Activated CD4-positive, CD25-positive, alpha-beta regulatory T cell treated with anti-CD3 and anti-CD28 coated beads, Interleukin-2, amount 50 U/mL, for 24 hours (primary cell): ENCODE measurements at regions not wholly inside any gene's neighbourhood (a gene's known extent, or its start where the extent isn't known, plus 50 kb on each side); places are given as distances from the start of the nearest gene placed in this dataset.

ENCODE experiments used
- ATAC-seq, 2 donors: fragments of 150-1000 bp; cut with Tn5 transposase; one replicate each; pipeline ENCODE4 v1.10.0; 2021; ENCODE audit warnings: mild to moderate bottlenecking in 1 of 2, moderate library complexity in 1 of 2

DNA sequence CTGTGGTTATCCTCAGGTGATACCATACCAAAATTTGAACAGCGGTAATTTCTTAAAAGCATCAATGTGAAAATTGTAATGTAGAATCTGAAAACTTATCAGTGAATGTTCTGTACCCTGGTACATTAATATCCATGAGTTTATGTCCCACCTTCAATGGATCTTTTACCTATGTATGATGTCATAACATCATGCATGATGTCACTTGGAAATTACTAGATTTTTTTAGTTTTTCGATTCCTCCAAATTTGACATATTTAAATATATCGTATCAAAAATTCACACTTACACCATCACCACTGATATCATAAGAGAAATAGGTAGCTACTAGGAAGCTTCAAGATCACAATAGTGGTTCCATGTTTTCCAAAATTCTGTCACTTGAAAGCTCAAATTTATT lies 95.0 kb upstream of the AKR1E2 start:
- no peak for ATAC-seq

DNA sequence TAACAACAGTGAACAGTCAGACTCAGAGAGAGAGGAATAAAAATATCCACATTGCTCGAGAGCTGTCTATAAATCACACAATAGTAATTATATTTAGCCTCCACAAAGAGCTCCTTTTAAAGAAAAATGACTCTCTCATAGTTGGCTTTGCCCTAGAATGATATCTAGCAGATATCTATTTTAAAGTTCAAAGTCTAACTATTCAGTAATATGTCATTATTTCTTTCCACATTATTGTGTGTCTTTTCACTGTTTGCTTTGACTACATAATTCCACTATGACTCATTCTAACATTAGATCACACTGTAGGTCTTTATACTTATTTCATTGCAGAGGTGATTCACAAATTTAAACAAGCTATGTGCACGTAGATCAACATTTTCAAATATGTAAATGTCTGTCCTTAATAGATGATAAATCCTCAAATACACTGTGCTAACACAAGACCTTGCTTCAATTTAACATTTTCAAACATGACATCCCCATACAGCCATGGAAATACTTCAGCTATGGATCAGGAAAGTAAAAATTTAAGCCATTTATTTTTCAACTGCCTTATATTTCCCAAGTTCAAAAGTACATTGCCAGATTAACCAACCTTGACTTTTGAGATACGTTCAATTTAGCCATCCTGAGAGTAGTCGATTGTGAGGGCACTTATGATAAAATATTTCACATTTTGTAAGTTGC lies 99.9 kb upstream of the AKR1E2 start:
- peak; percentile 93 to 95 for ATAC-seq

DNA sequence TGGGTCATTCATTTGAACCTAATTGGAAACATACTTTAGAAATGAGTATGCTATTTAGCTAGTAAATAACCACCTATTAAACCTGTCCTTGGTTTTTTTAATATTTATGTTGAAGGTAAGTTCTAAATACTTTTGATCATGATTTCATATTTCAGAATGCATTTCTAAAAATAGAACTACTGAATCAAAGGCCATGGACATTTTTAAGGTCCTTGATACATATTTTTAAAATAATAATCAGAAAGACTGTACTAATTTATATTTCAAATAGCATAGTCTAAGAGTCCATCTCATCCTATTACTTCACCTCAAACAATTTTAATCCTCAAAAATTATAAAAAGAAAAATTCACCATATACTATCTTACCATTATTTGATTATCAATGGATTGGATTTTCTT lies 102.1 kb upstream of the AKR1E2 start:
- no peak for ATAC-seq

DNA sequence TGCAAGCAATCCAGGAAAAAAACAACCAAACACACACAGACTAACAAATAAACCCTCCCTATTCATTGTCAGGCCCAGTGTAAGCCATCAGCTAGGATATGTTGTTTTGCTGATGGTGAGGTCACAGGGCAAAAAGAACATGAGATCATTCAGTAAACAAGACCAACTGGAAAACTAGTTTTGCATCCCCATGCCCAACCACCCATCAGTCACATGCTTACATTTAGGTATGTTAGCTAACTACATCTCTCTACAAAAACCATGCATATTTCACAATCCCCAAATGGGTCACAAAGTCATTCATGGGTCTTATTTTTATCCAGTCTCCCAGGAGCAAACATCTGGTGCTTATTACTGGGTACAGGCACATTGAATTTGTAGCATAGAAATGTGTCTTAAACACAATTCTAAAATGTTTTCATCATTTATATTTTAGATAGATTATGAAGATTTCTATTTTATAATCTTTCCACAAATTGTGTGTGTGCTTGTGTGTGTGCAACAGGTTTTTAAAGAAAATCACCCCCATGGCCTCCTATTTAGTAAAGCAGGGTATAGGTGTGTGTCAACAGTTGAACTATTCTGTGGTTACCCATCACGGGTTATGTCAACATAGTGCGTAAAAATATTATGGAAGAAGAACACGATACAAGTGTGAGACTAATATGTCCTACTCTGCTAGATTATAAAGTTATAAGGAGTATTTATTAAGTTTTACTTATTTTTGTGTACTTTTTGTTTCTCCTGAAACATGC lies 103.8 kb upstream of the AKR1E2 start:
- ATAC-seq = no peak

DNA sequence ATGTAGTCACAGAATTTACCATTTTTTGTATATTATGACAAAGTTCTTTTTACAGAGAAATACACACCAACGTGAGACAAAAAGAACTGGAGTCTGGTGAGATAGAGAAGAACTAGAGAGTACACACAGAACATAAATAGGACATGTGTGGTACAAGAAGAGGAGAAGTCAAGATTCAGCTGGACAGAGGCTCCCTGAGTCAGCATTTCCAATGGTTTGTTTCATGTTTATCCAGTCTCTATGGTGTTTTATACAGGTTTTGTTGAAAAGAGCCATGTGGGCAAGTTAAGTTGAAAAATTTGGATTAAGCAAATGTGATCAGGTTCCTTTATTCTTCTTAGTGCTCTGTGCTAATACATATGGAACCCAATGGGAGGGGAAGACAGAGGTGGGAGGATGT lies 105.5 kb upstream of the AKR1E2 start:
- no peak for ATAC-seq

DNA sequence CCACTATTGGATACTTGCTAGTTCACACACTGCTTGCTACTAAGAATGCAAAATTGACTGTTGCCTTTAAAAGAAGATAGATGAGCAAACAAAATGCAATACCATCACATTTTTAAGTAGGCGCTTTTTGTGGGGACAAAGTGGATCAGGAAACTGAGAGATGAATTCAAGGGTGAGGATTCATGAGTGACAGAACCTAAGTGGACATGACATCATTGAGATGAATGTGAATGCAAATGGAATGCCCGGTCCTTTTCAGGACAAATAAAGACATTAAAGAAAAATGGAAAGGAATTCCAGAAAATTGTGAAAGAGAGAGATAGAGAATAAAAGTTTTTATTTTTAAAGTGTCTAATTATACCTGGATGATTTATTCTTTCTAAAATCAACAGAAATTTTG lies 106.3 kb upstream of the AKR1E2 start:
- no peak for ATAC-seq

DNA sequence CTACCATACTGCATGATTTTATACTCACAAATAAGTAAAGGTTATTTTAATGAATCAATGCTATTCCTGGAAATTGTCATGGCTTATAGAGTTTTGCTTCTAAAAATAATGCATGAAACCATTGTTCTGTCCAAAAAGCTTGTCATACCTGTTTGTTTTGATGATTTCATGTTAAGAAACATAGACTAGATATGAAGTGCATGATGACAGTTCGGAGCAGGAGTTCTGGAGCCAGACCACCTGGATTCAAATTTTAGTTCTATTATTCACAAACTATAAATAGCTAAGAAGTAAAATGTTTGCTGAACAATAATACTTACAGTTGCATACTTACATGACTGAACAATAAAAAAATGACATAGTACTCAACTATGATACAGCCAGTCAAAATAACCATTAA lies 107.0 kb upstream of the AKR1E2 start:
- peak; percentile 55 to 76 for ATAC-seq

DNA sequence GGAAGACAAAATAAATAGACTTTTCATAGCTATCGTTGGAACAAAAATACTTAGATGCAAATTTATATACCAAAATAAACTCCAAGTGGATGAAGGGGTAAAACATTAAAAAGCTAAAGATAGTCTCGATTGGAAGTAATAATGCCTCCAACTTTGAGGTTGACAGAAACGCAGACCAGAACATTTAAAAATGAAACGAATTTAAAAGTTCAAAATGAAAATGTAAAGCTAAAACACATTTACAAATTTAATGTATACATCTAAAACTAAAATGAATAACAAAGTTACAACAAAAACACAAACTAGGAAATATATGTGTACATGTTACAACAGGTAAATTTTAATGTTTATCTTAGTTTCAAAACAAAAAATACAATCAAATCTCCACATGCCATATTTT lies 107.5 kb upstream of the AKR1E2 start:
- ATAC-seq = no peak

DNA sequence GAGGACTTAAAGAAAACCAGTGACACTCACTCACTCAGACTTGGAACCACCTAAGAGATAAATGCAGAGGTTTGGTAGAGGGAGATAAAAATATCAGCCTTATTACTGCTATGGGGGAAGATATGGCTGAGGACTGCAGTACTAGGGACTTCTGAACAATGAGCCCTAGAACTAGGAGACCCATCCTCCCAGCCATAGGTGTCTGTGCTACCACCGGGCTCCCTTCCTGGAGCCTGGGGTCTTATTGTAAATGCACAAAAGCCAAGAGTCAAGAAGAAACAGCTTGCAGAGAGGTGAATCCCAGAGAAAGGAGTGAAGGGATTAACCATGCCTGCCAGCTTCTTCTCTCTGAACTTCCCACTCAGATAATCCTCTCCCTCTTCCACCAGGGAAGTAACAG lies 108.3 kb upstream of the AKR1E2 start:
- no peak for ATAC-seq

DNA sequence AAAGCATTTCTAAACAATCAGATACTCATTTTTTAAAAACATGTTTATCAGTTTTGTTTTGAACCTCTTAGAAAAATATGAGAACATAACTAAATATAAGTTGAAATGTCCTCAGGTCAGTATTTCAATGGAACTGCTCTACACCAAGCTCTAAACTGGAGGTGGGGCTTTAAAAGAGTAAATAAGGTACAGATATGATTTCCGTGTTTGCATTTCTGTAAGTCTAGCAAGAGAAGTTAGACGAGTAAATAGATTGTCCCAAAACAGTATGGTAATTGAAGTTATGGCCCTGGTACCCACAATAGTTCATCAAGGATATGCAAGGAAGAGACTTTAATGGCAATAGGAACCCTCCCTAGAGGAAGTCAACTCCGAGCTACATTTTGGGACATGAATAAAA lies 115.1 kb upstream of the AKR1E2 start:
- ATAC-seq = no peak

DNA sequence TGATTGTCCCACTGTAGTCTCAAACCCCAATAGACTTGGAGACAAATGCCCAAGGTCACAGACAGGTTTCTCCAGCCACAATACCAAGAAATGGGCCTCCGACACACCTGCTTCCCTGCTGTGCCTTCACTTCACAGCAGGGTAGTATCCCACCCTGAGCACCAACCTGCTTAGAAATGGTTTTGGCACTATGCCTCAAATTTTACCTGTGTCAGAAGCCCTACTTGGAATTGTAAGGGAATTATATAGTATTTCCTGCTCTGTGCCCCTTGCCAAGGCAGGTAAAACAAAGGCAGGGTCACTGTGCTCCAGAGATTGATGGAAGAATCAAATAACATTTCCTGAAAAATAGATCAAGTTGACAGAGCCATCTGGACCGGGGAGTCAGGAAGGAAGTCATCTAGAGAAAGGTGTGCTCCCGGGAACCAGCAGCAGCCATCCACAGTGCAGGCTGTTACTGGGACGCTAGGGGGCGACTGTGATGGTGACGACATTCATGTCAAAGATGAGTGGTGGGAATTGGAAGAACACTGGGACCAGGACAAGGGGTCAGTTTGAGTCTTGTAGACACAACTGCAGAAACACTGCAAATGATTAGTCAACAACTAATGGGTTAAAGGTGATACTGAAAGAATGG lies 117.8 kb upstream of the AKR1E2 start:
- no peak for ATAC-seq

DNA sequence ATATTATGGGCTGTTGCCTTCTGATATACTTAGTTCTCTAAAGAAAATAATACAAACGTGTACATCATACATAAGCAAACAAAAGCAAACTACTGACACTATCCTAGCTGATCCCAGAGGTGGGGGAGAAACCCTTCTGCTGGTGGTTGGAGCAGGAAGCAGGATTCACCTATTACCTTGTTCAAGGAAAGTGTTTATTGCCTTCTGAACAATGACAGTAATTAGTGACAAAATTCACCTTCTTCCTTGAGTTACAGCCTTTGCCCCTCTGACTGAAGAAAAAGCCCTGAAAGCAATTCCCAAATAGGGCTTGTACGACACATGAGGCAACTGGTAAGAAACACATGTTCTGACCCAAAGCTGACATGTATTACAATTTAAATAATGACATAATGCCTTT lies 118.8 kb upstream of the AKR1E2 start:
- ATAC-seq = no peak

DNA sequence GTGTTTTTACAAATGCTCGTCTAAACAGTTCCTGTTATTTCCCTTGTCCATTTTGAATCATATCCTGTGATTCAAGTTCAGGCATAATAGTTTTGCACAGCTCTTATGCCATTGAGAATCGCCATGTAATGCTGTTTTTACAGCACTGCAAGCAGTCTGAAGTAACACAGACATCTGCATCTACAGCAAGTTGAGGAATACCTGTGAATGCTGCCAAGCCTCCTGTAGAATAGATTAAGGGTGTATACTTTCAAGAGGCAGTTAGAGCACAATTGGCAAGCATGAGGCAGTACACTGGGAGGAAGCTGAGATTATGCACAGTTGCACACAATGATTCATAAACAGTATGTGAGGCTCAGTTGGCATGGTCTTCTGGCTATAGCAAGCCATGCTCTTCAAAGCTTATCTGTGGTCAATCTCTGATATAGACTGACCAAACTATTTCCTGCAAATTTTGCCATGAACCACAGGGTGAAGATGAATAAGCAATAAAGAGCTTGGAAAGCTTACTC lies 121.9 kb upstream of the AKR1E2 start:
- ATAC-seq = no peak

DNA sequence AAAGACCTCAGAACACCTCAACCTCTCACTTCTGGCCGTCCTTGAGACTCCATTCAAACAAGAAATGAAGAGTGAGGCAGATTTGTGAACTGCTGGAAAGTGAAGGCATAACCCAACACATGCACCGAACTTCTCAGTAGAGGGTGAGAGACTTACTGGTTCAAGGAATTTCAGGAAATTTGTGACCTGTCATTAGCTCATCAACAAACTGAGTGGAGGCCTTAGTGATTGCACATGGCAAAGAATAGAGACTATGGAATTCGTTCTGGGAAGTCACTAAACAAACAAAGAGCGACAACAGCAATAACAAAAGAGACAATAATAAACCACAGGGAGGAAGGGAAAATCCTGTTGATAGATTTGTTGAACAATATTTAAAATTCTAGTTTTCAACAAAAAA lies 125.0 kb upstream of the AKR1E2 start:
- ATAC-seq = no peak

DNA sequence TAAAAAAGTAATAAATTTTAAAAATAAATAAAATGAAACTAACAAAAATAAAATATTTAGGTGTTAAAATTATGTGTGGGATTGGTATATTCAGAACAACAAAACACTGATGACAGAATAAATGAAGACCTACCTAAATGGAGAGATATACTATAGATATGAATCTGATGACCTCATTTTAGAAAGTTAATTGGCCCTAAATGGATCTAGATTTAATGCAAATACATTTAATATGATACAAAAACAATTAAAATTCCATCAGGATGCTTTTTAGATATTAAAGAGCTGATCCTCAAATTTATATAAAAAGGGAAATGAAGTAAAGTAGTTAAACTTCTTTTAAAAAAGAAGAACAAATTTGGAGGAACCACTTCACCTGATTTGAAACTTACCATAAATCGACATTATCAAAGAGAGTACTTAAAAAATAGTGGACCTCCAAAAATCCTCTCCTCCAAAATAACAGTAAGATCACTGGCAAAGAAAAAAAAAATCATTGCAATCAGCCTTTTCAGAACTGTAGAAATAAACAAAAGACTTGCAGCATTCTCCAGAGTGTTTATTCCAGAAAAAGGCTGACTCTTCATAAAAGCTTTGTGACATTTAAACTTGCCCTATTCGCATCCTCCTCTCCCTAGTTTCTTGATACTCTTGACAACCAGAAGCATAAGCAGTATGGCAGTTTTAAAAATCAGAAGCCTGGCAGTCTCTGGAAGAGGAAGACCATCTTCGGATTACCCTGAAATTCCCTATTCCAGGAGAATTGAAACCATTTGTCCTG lies 125.9 kb upstream of the AKR1E2 start:
- no peak for ATAC-seq

DNA sequence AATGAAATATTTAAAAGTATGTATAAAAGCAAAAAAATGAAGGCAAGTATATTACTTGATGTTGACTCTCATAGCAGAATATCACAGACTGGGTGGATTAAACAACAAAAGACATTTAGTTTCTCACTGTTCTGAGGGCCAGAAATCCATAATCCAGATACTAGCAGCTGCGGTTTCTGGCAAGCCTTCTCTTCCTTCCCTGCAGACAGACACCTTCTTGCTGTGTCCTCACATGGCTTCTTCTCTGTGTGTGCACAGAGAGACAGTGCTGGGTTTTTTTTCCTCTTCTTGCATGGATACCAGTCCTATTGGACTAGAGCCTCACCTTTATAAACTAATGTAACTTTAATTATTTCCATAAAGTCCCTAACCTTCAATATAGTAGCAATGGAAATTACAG lies 127.9 kb upstream of the AKR1E2 start:
- no peak for ATAC-seq

DNA sequence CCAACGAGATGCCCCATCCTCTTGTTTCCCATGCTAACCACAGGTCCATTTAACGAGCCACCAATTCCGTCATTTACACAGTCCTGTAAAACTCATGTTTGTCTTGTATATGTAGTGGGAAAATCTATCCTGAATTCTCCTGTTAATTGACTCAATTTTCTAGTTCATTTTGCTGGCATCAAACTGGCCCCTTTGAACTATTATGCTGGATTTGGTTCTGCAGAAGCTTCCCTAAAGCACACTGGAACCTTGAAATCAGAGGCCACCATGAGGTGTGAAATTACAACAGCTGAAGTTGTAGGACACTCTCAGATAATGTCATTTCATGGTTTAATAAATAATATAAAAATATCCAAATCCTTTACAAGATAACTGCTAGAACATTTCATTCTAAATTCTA lies 129.8 kb upstream of the AKR1E2 start:
- ATAC-seq = no peak

DNA sequence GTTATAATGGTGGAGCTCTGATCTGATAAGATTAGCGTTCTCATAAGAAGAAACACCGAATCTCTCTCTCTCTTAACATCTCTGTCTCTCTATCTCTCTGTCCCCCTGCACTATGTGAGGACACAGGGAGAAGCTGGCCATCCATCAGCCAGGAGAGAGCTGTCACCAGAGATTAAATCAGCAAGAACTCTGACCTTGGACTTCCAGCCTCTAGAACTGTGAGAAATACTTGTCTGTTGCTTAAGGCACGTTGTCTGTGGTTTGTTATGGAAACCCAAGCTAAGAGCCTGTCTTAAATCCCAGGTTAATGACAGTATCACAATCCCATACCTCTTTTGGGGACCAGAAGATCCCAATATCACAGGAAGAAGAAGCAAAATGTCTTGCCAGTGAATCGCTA lies 132.0 kb upstream of the AKR1E2 start:
- no peak for ATAC-seq

DNA sequence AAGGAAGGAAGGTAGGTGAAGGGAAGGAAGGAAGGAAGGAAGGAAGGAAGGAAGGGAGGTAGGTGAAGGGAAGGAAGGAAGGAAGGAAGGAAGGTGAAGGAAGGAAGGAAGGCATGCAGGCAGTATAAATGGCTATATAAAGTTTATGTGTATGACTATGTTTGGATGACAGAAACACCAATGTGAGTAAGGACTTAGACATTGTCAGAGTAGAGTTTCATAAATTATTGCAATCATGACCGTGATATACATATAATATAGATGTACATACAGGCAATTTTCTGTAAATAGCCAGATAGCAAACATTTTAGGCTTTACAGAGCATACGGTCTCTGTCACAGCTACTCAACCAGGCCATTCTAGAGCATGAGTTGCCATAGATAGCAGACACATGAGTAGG lies 133.8 kb upstream of the AKR1E2 start:
- no peak for ATAC-seq

DNA sequence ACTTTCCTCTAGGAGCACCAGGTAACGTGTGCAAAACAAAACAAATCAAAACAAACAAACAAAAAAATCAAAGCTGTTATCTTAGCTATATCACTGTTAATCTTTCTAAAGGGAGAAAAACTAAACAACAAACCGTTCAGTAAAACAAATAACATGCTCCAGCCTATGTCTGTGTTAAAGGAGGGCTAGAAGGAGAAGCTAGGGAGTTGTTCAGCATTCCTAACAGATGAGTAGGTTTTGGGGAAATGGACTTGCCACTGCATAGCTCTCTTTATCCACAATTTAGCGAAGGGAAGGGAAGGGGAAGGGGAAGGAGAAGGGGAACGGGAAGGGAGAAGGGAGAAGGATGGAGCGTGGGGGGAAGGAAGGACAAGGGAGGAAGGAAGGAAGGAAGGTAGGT lies 134.2 kb upstream of the AKR1E2 start:
- no peak for ATAC-seq

DNA sequence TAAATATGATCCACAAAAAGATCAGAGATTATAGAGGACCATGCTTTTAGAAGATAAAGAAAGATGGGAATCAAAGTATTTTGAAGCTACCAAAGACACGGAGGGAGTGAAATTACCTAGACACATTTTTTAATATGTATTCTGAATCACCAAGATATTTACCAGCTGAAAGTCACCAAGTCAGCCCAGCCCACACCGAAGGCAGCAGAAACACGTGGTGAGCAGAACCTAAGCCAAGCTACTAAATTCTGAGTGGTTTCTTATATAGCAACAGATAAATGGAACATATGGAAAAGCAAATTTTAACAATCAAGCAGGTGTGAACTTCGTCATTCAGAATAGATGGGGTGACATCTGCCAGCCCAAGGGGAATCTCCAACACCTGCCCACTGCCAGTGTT lies 134.7 kb upstream of the AKR1E2 start:
- ATAC-seq = no peak

DNA sequence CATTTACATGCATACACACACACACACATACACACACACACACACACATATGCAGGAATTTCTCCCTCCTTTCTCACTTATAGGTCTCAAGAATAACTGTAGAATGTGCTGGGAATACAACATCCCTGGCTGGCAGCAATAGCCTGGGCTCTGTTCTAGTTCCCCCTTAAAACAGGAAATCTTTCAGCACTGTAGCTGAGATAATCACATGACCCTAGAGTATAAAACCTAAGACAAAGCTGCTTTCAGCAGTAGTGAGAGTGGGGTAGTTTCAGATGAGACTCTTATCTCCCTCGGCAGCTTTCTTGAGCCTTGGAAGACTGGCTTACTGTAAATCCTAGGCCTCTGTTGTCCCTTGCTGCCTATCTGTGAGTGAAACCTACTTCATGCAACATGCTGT lies 137.4 kb upstream of the AKR1E2 start:
- no peak for ATAC-seq

DNA sequence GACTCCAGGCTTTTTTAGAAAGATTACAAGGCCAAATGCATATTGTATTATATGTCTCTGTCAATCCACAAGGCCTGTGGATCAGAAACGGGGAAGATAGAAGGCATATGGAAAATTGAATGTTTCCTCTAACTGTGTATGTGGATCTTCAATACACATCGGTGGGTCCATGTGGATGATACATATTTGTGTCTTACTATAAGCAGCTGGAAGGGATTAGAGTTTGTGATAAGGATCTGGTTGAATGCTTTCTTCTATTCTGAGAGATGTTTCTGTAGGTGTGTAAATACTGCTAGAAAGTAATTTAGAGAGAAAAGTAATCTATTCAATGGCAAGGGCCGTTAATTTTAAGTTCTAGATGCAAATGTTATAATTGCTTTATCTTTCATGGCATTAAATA lies 137.8 kb upstream of the AKR1E2 start:
- ATAC-seq = no peak
